AG09319 (cell line): ENCODE measurements at regions not wholly inside any gene's neighbourhood (a gene's known extent, or its start where the extent isn't known, plus 50 kb on each side); places are given as distances from the start of the nearest gene placed in this dataset.

Experiments used
- DNase-seq: peaks from one replicate; pipeline ENCODE4 v3.0.0-alpha.2; 2010; ENCODE audit warnings: low read depth; ENCODE audit errors: extremely low read depth
- TF ChIP-seq, protein P1 (sequence below): IDR thresholded peaks from 2 replicates; pipeline ENCODE4 v1.5.1; 2011; ENCODE audit warnings: low read depth, mild to moderate bottlenecking, inconsistent platforms, low read length, moderate library complexity

DNA sequence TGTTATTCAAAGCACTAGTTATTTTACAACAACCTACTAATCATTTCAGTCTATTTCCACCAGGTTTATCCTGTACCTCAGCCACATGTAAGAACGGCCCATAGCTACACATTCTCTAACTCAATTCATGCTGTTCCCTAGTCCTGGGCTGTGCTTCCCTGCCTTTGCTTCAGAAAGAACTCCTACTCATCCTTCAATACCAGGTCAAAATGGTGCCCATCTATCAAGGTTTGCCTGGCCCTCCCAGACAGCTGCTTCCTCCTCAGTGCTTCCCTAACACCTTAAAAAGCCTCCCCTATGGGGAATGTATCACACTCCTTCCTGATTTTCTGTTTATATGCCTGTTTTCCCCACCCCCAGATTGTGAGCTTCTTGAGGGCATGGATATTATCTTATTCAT lies 400.7 kb downstream of the MN1 start:
- TF ChIP-seq, protein P1, sequence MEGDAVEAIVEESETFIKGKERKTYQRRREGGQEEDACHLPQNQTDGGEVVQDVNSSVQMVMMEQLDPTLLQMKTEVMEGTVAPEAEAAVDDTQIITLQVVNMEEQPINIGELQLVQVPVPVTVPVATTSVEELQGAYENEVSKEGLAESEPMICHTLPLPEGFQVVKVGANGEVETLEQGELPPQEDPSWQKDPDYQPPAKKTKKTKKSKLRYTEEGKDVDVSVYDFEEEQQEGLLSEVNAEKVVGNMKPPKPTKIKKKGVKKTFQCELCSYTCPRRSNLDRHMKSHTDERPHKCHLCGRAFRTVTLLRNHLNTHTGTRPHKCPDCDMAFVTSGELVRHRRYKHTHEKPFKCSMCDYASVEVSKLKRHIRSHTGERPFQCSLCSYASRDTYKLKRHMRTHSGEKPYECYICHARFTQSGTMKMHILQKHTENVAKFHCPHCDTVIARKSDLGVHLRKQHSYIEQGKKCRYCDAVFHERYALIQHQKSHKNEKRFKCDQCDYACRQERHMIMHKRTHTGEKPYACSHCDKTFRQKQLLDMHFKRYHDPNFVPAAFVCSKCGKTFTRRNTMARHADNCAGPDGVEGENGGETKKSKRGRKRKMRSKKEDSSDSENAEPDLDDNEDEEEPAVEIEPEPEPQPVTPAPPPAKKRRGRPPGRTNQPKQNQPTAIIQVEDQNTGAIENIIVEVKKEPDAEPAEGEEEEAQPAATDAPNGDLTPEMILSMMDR = no peak
- DNase-seq = no peak

DNA sequence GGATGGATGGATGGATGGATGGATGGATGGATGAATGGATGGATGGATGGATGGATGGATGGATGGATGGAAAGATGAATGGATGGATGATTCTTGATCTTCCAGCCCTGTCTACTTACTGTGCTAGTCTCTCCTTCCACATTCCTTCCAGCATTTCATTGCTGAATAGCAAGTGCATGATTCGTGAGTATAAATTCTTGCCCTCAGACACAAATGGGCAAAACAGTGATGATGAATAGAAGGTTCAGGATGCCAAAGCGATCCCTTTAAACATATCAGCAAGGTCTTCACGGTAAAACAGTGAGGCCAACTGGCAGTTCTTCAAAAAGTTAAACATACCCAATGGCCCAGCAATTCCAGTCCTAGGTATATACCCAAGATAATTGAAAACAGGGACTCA lies 400.2 kb downstream of the MN1 start:
- no peak for DNase-seq
- TF ChIP-seq, protein P1 = no peak

DNA sequence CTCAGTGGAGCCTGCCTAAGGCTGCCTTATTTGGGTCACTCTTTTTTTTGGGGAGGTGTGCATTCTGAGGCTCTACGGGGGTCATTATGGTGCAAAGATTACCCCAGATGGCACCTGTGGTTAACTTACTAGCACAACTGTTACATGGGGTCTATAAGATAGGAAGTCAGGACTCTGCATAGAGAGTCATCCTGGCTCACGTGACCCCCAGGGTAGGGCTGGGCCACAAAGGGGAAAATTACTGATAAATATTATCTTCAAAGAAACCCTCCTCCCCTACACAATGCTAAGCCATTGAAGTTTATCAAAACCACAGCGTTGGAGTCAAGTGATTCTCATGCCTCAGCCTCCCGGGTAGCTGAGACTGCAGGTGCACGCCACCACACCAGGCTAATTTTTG lies 397.1 kb downstream of the MN1 start:
- TF ChIP-seq, protein P1 = no peak
- no peak for DNase-seq

DNA sequence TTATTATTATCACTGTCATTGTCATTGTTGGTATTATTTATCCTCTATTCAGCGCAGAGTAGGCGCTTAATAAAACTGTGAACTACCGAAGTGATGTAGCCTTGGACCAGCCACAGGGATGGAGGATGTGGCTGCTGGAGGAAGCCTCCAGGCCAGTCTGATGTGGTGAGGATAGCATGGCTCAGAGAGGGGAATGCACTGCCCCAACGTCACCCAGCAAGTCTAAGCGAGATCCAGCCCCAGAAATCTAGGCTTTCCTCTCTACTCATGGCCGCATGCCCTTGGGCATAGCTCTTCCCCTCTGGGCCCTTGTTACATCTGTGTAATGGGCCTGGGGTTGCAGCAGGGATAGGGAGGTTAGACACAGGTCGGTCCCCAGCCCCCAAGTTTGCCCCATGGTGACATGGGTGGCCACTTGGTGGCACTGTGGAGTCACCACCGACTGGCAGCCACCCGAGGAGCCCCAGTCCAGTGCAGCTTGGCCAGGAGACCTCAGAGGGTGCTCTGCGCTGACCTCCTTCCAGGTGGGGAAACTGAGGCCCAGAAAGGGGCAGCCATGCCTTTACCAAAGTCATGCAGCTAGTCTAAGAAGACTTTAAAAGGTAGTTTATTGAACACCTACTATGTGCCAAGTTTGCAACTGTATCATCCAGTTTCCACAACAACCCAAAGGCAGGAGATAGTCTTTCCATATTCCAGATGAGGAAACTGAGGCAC lies 395.7 kb downstream of the MN1 start:
- DNase-seq = no peak
- TF ChIP-seq, protein P1 = peak; percentile 75

DNA sequence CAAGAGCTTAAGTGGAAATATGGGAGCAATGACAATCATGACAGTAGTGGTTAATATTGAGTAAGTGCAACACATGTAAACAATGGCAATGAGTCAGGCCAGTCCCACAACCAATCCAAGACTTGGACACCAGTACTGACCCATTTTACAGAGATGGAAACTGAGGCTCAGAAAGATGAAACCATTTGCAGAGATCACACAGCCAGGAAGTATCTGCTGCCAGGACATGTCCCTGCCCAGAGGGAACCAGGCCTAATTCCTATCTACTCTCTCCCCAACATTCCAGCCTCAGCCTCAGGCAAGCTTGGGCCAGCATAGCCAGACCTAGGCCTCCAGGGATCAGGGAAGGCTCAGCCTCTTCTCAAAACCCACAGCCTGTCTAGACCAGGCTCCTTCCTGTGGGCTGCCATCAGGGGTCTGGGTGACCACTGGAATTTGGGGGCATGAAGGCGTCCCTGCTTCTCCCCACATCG lies 395.1 kb downstream of the MN1 start:
- DNase-seq = no peak
- TF ChIP-seq, protein P1 = no peak

DNA sequence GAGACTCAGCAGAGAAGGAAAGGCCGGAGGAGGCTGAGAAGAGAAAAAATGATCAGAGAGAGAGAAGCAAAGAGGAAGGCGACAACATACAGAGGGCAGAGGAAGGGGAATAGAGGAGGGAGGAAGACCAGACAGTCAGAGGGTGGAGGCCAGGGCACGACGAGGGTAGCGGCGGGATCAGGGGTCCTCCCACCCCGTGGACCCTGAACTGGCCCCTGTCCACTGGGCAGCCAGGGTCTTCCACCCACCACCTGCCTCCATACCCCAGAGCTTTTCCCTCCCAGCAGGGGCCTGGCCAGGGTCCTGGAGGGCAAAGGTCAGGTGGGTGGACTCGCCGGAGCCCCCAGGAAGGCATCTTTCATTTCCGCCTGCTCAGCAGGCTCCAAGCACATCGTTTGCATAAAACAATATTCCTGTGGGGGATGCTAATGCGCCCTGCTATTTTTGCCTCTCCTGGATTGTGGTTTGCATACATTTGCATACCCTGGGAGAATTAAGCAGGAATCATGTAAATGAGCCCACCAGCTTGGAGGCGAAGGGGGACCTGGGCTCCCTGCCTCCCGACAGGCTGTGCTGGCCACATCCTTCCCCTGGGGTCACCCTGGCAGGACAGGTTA lies 394.1 kb downstream of the MN1 start:
- DNase-seq = no peak
- TF ChIP-seq, protein P1 = no peak

DNA sequence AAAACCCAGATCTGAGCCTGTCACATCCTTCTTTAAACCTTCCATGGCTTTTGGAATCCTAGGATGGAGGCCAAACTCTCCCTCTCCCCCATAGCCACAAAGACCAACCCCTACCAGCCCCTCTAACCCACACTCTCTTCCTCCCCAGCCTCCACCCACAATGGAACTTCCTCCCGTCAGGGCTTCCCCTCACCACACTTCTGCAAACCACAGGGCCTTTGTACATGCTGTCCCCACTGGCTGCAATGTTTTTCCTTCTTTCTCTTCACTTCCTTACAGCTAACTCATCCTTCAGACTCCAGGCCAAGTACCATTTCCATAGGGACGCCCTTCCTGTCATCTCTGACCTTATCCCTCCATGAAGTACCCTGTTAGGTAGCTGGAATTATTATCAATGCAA lies 393.5 kb downstream of the MN1 start:
- TF ChIP-seq, protein P1 = no peak
- DNase-seq = no peak
